DND-41 (cell line): ENCODE measurements at regions not wholly inside any gene's neighbourhood (a gene's known extent, or its start where the extent isn't known, plus 50 kb on each side); places are given as distances from the start of the nearest gene placed in this dataset.

ENCODE experiments used
- EZH2 ChIP-seq: IDR thresholded peaks from 3 replicates; pipeline ENCODE4 v1.6.1; 2012; ENCODE audit warnings: borderline replicate concordance, low read depth, mild to moderate bottlenecking, moderate library complexity, low read length, inconsistent platforms; ENCODE audit not compliant: severe bottlenecking
- TF ChIP-seq, protein P1 (sequence below): IDR thresholded peaks from 2 replicates; pipeline ENCODE4 v1.5.1; 2012; ENCODE audit warnings: borderline replicate concordance, low read length, moderate library complexity, mild to moderate bottlenecking; ENCODE audit not compliant: poor library complexity, severe bottlenecking; ENCODE audit errors: extremely low read depth

DNA sequence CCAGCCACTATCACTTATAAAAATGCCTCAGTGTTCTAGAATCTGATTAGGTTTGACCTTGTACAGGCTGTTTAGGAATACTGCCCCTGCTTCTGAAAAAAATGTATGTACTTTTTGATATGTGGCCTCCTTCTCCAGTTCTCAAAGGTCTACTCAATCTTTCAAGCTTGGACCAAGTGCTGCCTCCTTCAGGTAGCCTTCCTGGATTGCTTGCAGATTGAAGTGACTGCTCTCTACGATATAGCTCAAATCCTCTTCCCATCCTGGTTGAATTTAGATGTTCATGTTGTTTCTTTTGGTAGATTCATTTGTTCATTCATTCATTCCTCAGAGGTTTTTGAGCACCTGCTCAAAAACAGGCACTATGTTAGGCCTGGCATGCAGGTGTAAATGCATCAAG, 77.2 kb upstream of the NPTX2 start:
- TF ChIP-seq, protein P1, sequence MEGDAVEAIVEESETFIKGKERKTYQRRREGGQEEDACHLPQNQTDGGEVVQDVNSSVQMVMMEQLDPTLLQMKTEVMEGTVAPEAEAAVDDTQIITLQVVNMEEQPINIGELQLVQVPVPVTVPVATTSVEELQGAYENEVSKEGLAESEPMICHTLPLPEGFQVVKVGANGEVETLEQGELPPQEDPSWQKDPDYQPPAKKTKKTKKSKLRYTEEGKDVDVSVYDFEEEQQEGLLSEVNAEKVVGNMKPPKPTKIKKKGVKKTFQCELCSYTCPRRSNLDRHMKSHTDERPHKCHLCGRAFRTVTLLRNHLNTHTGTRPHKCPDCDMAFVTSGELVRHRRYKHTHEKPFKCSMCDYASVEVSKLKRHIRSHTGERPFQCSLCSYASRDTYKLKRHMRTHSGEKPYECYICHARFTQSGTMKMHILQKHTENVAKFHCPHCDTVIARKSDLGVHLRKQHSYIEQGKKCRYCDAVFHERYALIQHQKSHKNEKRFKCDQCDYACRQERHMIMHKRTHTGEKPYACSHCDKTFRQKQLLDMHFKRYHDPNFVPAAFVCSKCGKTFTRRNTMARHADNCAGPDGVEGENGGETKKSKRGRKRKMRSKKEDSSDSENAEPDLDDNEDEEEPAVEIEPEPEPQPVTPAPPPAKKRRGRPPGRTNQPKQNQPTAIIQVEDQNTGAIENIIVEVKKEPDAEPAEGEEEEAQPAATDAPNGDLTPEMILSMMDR = no peak
- TF ChIP-seq EZH2 = no peak
